HUES48 (cell line): ENCODE measurements at regions not wholly inside any gene's neighbourhood (a gene's known extent, or its start where the extent isn't known, plus 50 kb on each side); places are given as distances from the start of the nearest gene placed in this dataset.
"Not testable (repeated sequence)": the region's sequence is repeated elsewhere in the genome, so short reads cannot be mapped to it uniquely, and the experiment has no call there.

ENCODE experiments used
- H3K27ac ChIP-seq: one replicate; pipeline ENCODE4 v1.7.0; 2013; ENCODE audit warnings: low read depth, low read length, inconsistent platforms
- H3K27me3 ChIP-seq: 2 replicates; pipeline ENCODE4 v1.6.1; 2013; ENCODE audit warnings: mild to moderate bottlenecking, low read length; ENCODE audit not compliant: control insufficient read depth, insufficient read depth
- H3K36me3 ChIP-seq: 2 replicates; pipeline ENCODE4 v1.6.1; 2013; ENCODE audit warnings: low read length; ENCODE audit not compliant: control insufficient read depth, insufficient read depth
- H3K4me1 ChIP-seq: 2 replicates; pipeline ENCODE4 v1.6.1; 2013; ENCODE audit warnings: mild to moderate bottlenecking, low read length; ENCODE audit not compliant: control insufficient read depth, insufficient read depth
- H3K4me3 ChIP-seq: 2 replicates; pipeline ENCODE4 v1.5.1; 2013; ENCODE audit warnings: mild to moderate bottlenecking, low read depth, low read length
- H3K9ac ChIP-seq: 2 replicates; pipeline ENCODE4 v1.6.1; 2013; ENCODE audit warnings: mild to moderate bottlenecking, low read depth, low read length, moderate library complexity
- H3K9me3 ChIP-seq: 2 replicates; pipeline ENCODE4 v1.6.1; 2013; ENCODE audit warnings: low read length; ENCODE audit not compliant: control insufficient read depth, insufficient read depth

DNA sequence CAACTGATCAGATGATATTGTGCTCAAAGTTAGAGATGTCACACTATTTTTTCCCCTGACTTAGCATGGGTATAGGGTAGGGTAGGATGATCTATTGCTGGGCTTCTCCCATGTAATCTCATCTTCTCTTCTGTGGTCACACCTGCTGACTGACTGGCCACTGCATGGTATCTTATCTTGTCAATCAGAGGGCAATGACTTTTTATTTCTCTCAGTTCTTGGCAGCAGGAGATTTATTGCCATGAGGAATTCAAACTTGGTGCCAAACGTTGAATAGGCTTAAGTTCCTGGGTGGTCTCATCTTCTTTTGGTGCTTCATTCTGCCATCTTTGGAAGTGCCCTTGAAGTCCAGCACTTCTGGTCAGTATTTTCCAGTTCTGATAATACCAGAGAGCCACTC is 226.4 kb upstream of the POGK start:
- H3K27ac ChIP-seq: no peak overlapping the region
- H3K27me3 ChIP-seq: no peaks in the 10 kb centered on the region
- no peak overlapping the region for H3K4me3 ChIP-seq
- H3K4me1 ChIP-seq: no peaks in the 10 kb centered on the region
- no peaks in the 10 kb centered on the region for H3K9me3 ChIP-seq
- no peaks in the 10 kb centered on the region for H3K36me3 ChIP-seq
- no peak overlapping the region for H3K9ac ChIP-seq

GRCh38 chr1:166616206-166616605 is 223.1 kb upstream of the POGK start:
- Histone ChIP-seq H3K9me3 (no peaks in the 10 kb centered on the region), H3K27me3 (no peaks in the 10 kb centered on the region), H3K4me3 (no peak overlapping the region), H3K36me3 (no peaks in the 10 kb centered on the region), H3K9ac (no peak overlapping the region), H3K27ac (no peak overlapping the region), H3K4me1 (no peaks in the 10 kb centered on the region)

DNA sequence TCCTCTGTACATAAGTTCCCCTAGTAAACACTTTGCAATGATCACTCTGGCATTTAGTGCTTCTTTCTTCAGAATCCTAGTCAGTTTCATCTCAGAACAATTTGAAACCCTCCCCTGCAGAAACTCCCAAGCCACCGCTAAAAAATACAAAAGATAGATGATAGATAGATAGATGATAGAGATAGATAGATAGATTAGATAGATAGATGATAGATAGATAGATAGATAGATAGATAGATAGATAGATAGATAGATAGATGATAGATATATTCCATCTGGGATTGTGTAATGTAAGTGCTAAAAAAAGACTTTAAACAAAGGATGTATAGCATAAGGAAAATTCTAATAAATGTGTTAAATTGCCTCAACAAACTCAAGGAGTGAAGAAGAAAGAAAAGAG is 212.6 kb upstream of the POGK start:
- Histone ChIP-seq H3K4me3 (no peak overlapping the region), H3K9ac (no peak overlapping the region), H3K4me1 (no peaks in the 10 kb centered on the region), H3K27me3 (no peaks in the 10 kb centered on the region), H3K27ac (no peak overlapping the region), H3K36me3 (no peaks in the 10 kb centered on the region), H3K9me3 (no peaks in the 10 kb centered on the region)

GRCh38 chr1:166627558-166627957 is 211.7 kb upstream of the POGK start:
- Histone ChIP-seq H3K36me3 (no peaks in the 10 kb centered on the region), H3K9ac (no peak overlapping the region), H3K27me3 (no peaks in the 10 kb centered on the region), H3K4me3 (no peak overlapping the region), H3K27ac (no peak overlapping the region), H3K9me3 (no peaks in the 10 kb centered on the region), H3K4me1 (no peaks in the 10 kb centered on the region)

GRCh38 chr1:166628259-166628658 is 211.0 kb upstream of the POGK start:
- no peak overlapping the region for H3K4me3 ChIP-seq
- no peaks in the 10 kb centered on the region for H3K4me1 ChIP-seq
- H3K27me3 ChIP-seq: no peaks in the 10 kb centered on the region
- H3K9me3 ChIP-seq: no peaks in the 10 kb centered on the region
- no peak overlapping the region for H3K27ac ChIP-seq
- no peaks in the 10 kb centered on the region for H3K36me3 ChIP-seq
- no peak overlapping the region for H3K9ac ChIP-seq

DNA sequence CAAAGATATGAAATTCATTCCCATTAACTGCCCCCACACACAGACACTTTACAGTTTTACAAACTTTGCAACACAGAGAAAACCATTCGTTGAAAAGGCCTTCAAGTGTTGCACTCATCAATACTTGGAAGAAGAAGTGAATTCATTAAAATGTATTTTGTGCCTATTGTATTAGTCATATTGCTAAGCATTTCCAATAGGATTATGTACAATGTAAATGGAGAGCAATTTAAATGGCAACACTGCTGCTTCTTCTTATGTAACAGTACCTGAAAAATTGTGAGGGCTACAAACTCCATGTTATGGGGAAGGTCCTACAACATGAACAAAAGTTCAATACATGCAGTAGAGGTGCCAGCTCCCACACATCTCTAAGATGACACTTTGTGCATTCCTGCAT is 209.3 kb upstream of the POGK start:
- no peak overlapping the region for H3K9ac ChIP-seq
- no peaks in the 10 kb centered on the region for H3K36me3 ChIP-seq

GRCh38 chr1:166630369-166630768 is 208.9 kb upstream of the POGK start:
- Histone ChIP-seq H3K9me3 (no peaks in the 10 kb centered on the region), H3K4me1 (no peaks in the 10 kb centered on the region), H3K4me3 (no peak overlapping the region), H3K9ac (no peak overlapping the region), H3K27ac (no peak overlapping the region), H3K36me3 (no peaks in the 10 kb centered on the region), H3K27me3 (no peaks in the 10 kb centered on the region)

More for the DNA sequence above, 209.3 kb upstream of the POGK start:
- no peaks in the 10 kb centered on the region for H3K27me3 ChIP-seq
- H3K4me3 ChIP-seq: no peak overlapping the region
- H3K9me3 ChIP-seq: no peaks in the 10 kb centered on the region
- no peaks in the 10 kb centered on the region for H3K4me1 ChIP-seq
- no peak overlapping the region for H3K27ac ChIP-seq

- H3K4me3 ChIP-seq: no peak overlapping the region
- H3K27ac ChIP-seq: no peak overlapping the region
- H3K4me1 ChIP-seq: no peaks in the 10 kb centered on the region
- no peaks in the 10 kb centered on the region for H3K36me3 ChIP-seq
- no peaks in the 10 kb centered on the region for H3K9me3 ChIP-seq
- no peak overlapping the region for H3K9ac ChIP-seq
- H3K27me3 ChIP-seq: no peaks in the 10 kb centered on the region
Measured at GRCh38 chr1:166638137-166638536, 201.1 kb upstream of the POGK start.

DNA sequence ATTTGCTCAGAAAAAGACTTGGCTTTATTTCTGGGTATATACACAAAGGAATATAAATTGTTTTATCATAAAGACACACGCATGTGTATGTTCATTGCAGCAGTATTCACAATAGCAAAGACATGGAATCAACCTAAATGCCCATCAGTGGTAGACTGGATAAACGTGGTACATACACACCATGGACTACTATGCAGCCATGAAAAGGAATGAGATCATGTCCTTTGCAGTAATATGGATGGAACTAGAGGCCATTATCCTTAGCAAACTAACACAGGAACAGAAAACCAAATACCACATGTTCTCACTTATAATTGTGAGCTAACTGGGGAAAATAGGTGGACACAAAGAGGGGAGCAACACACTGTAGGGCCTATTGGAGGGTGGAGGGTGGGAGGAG is 182.0 kb upstream of the POGK start:
- not testable (repeated sequence) for H3K4me3 ChIP-seq, H3K27ac ChIP-seq, H3K9me3 ChIP-seq, H3K9ac ChIP-seq, H3K4me1 ChIP-seq, H3K36me3 ChIP-seq, H3K27me3 ChIP-seq

- not testable (repeated sequence) for H3K27ac ChIP-seq, H3K9me3 ChIP-seq, H3K4me3 ChIP-seq, H3K36me3 ChIP-seq, H3K4me1 ChIP-seq, H3K27me3 ChIP-seq, H3K9ac ChIP-seq
Measured at GRCh38 chr1:166666790-166667189, 172.5 kb upstream of the POGK start.

DNA sequence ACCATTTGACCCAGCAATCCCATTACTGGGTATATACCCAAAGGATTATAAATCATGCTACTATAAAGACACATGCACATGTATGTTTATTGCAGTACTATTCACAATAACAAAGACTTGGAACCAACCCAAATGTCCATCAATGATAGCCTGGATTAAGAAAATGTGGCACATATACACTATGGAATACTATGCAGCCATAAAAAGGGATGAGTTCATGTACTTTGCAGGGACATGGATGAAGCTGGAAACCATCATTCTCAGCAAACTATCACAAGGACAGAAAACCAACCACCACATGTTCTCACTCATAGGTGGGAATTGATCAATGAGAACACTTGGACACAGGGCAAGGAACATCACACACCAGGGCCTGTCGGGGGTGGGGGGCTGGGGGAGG is 171.7 kb upstream of the POGK start:
- not testable (repeated sequence) for H3K36me3 ChIP-seq, H3K9me3 ChIP-seq, H3K9ac ChIP-seq, H3K27ac ChIP-seq, H3K4me3 ChIP-seq, H3K27me3 ChIP-seq, H3K4me1 ChIP-seq

- H3K36me3 ChIP-seq: no peaks in the 10 kb centered on the region
- H3K4me1 ChIP-seq: no peaks in the 10 kb centered on the region
- no peaks in the 10 kb centered on the region for H3K9me3 ChIP-seq
- no peak overlapping the region for H3K4me3 ChIP-seq
- H3K27ac ChIP-seq: no peak overlapping the region
- H3K9ac ChIP-seq: no peak overlapping the region
- no peaks in the 10 kb centered on the region for H3K27me3 ChIP-seq
Measured at GRCh38 chr1:166671627-166672026, 167.6 kb upstream of the POGK start.
